HCT116 (cell line): ENCODE measurements at regions not wholly inside any gene's neighbourhood (a gene's known extent, or its start where the extent isn't known, plus 50 kb on each side); places are given as distances from the start of the nearest gene placed in this dataset.

Experiments used
- ATAC-seq: fragments of 200-7000 bp; cut with Tn5 transposase; 2 replicates; pipeline ENCODE4 v1.9.1; 2020; ENCODE audit warnings: mild to moderate bottlenecking, moderate library complexity
- BruUV-seq: library from RNA; stranded (reverse); fragments of 400-500 nt; replicated peaks from 2 replicates; lab custom pipeline; 2021; lab: Mats Ljungman, UMichigan
- CTCF ChIA-PET: fragments of 300-600 bp; sonication (Branson Sonifier 250); formaldehyde crosslinking; loops from one replicate; lab custom pipeline; 2021; ENCODE audit warnings: antibody characterized with exemption; lab: Charles Lee
- POLR2A ChIA-PET: fragments of 300-600, 350-600 bp; sonication (Branson Sonifier 250); formaldehyde crosslinking; loops from one replicate; lab custom pipeline; 2021; ENCODE audit warnings: antibody characterized with exemption; lab: Charles Lee
- RAD21 ChIA-PET, 2 experiments: fragments of 300-600 bp; sonication (Branson Sonifier 250); formaldehyde crosslinking; loops; one replicate each; lab custom pipeline; 2023; ENCODE audit warnings: low total read pairs in 2 of 2; ENCODE audit not compliant: uncharacterized antibody in 2 of 2, unreplicated experiment in 2 of 2, low non-redundant PET in 1 of 2; lab: Charles Lee
- DNase-seq: peaks from one replicate; pipeline ENCODE4 v3.0.0-alpha.2; 2010; ENCODE audit warnings: low read depth, low spot score
- H2AFZ ChIP-seq: fragments of 200-600 bp; shearing (Covaris generic), sonication (generic); 2 replicates; pipeline ENCODE4 v1.6.1; 2017; ENCODE audit warnings: low read depth, mixed run types, mixed read lengths, antibody characterized with exemption, low read length; ENCODE audit not compliant: poor library complexity, severe bottlenecking
- H3K27ac ChIP-seq: 2 replicates; pipeline ENCODE4 v1.5.1; 2012; ENCODE audit warnings: low read depth, low read length
- H3K27me3 ChIP-seq: fragments of 200-600 bp; sonication (generic); 2 replicates; pipeline ENCODE4 v1.6.1; 2016; ENCODE audit warnings: mixed run types, low read length, mixed read lengths; ENCODE audit not compliant: insufficient read depth
- H3K36me3 ChIP-seq, 2 experiments: fragments of 200-500 bp in 1 of 2; fragments of 200-600 bp in 1 of 2; sonication (Bioruptor generic) in 1 of 2; sonication (generic) in 1 of 2; 2 replicates each; pipeline versions ENCODE4 v1.5.1 to v1.6.1; 2014 to 2016; ENCODE audit warnings: low read length in 2 of 2, inconsistent platforms in 1 of 2, mixed read lengths in 1 of 2, mixed run types in 1 of 2; ENCODE audit not compliant: insufficient read depth in 2 of 2, control insufficient read depth in 1 of 2
- H3K4me1 ChIP-seq, 2 experiments: fragments of 200-600 bp in 1 of 2; sonication (generic) in 1 of 2; 2 replicates each; pipeline versions ENCODE4 v1.5.1 to v1.6.1; 2012 to 2017; ENCODE audit warnings: low read length in 2 of 2, inconsistent platforms in 1 of 2, mild to moderate bottlenecking in 1 of 2, mixed read lengths in 1 of 2, mixed run types in 1 of 2, moderate library complexity in 1 of 2; ENCODE audit not compliant: insufficient read depth in 2 of 2, control insufficient read depth in 1 of 2
- H3K4me2 ChIP-seq: fragments of 200-600 bp; sonication (generic); 2 replicates; pipeline ENCODE4 v1.6.1; 2017; ENCODE audit warnings: mixed run types, low read length, mixed read lengths
- H3K4me3 ChIP-seq, 2 experiments: fragments of 200-600 bp in 1 of 2; sonication (generic) in 1 of 2; replicated peaks in 1 of 2; 2 replicates each; pipeline ENCODE4 v1.5.1; 2011 to 2016; ENCODE audit warnings: low read length in 2 of 2, control low read depth in 1 of 2, low read depth in 1 of 2, mild to moderate bottlenecking in 1 of 2, mixed read lengths in 1 of 2, mixed run types in 1 of 2
- H3K79me2 ChIP-seq: fragments of 200-600 bp; sonication (generic); 2 replicates; pipeline ENCODE4 v1.6.1; 2017; ENCODE audit warnings: mild to moderate bottlenecking, mixed run types, low read length, moderate library complexity, mixed read lengths; ENCODE audit not compliant: insufficient read depth
- H3K9ac ChIP-seq: fragments of 200-600 bp; sonication (generic); 2 replicates; pipeline ENCODE4 v1.6.1; 2016; ENCODE audit warnings: low read length, mixed read lengths
- H3K9me2 ChIP-seq: fragments of 200-600 bp; sonication (generic), shearing (Covaris generic); 2 replicates; pipeline ENCODE4 v1.6.1; 2017; ENCODE audit warnings: mixed run types, mild to moderate bottlenecking, moderate library complexity; ENCODE audit not compliant: insufficient read depth
- H3K9me3 ChIP-seq, 2 experiments: fragments of 200-500 bp in 1 of 2; fragments of 200-600 bp in 1 of 2; sonication (Bioruptor generic) in 1 of 2; sonication (generic) in 1 of 2; 2 replicates each; pipeline ENCODE4 v1.6.1; 2014 to 2017; ENCODE audit warnings: low read length in 2 of 2, mixed read lengths in 2 of 2, inconsistent platforms in 1 of 2, low read depth in 1 of 2, mild to moderate bottlenecking in 1 of 2, mixed run types in 1 of 2, moderate library complexity in 1 of 2; ENCODE audit not compliant: control insufficient read depth in 1 of 2, insufficient read depth in 1 of 2
- H4K20me1 ChIP-seq: fragments of 200-600 bp; sonication (generic), shearing (Covaris generic); 2 replicates; pipeline ENCODE4 v1.6.1; 2017; ENCODE audit warnings: mixed run types, mild to moderate bottlenecking, moderate library complexity; ENCODE audit not compliant: insufficient read depth
- CBX3 ChIP-seq: IDR thresholded peaks from 2 replicates; pipeline ENCODE4 v1.6.1; 2012; ENCODE audit warnings: low read depth
- CTCF ChIP-seq, 3 experiments: fragments of 200-600 bp in 1 of 3; sonication (generic) in 1 of 3; IDR thresholded peaks in 2 of 3; conservative IDR thresholded peaks in 1 of 3; 2 replicates each; pipeline ENCODE4 v1.5.1; 2012 to 2017; ENCODE audit warnings: low read depth in 2 of 3, low read length in 2 of 3, antibody characterized with exemption in 1 of 3, borderline replicate concordance in 1 of 3, control low read depth in 1 of 3, mild to moderate bottlenecking in 1 of 3, mixed read lengths in 1 of 3, mixed run types in 1 of 3, moderate library complexity in 1 of 3; ENCODE audit not compliant: insufficient read depth in 1 of 3
- ELF1 ChIP-seq: IDR thresholded peaks from 2 replicates; pipeline ENCODE4 v1.6.1; 2012; ENCODE audit warnings: low read depth, borderline replicate concordance
- EZH2phosphoT487 ChIP-seq: fragments of 200-600 bp; IDR thresholded peaks from 2 replicates; pipeline ENCODE4 v1.6.1; 2018; ENCODE audit warnings: antibody characterized with exemption, borderline replicate concordance
- FOSL1 ChIP-seq: IDR thresholded peaks from 2 replicates; pipeline ENCODE4 v1.6.1; 2012; ENCODE audit warnings: low read depth
- JUND ChIP-seq: IDR thresholded peaks from 2 replicates; pipeline ENCODE4 v1.6.1; 2012
- MAX ChIP-seq: IDR thresholded peaks from 2 replicates; pipeline ENCODE4 v1.6.1; 2012
- POLR2A ChIP-seq: IDR thresholded peaks from 2 replicates; pipeline ENCODE4 v1.7.0; 2011; ENCODE audit warnings: borderline replicate concordance; ENCODE audit not compliant: insufficient read depth, insufficient read length; ENCODE audit errors: extremely low read depth
- RAD21 ChIP-seq: IDR thresholded peaks from 2 replicates; pipeline ENCODE4 v1.6.1; 2012; ENCODE audit warnings: low read depth, mild to moderate bottlenecking
- SIN3A ChIP-seq: IDR thresholded peaks from 2 replicates; pipeline ENCODE4 v1.6.1; 2012; ENCODE audit warnings: low read depth
- SP1 ChIP-seq: IDR thresholded peaks from 2 replicates; pipeline ENCODE4 v1.6.1; 2012; ENCODE audit warnings: low read depth
- SRF ChIP-seq: IDR thresholded peaks from 2 replicates; pipeline ENCODE4 v1.6.1; 2012; ENCODE audit warnings: low read depth
- TCF7L2 ChIP-seq: IDR thresholded peaks from 2 replicates; pipeline ENCODE4 v1.7.0; 2011; ENCODE audit warnings: borderline replicate concordance, inconsistent platforms; ENCODE audit not compliant: insufficient read depth, insufficient read length; ENCODE audit errors: extremely low read depth
- YY1 ChIP-seq: IDR thresholded peaks from 2 replicates; pipeline ENCODE4 v1.6.1; 2011; ENCODE audit warnings: low read length, low read depth, moderate library complexity, mild to moderate bottlenecking; ENCODE audit not compliant: insufficient replicate concordance; ENCODE audit errors: extremely low read depth
- ZBTB33 ChIP-seq: IDR thresholded peaks from 2 replicates; pipeline ENCODE4 v1.6.1; 2011; ENCODE audit warnings: mild to moderate bottlenecking, low read length, moderate library complexity; ENCODE audit not compliant: insufficient replicate concordance; ENCODE audit errors: extremely low read depth
- ZNF274 ChIP-seq: fragments of 200-500 bp; sonication (Bioruptor generic); IDR thresholded peaks from 2 replicates; pipeline ENCODE4 v1.6.1; 2014; ENCODE audit warnings: mild to moderate bottlenecking, low read depth, low read length, inconsistent platforms
- intact Hi-C: fragments of 100-400 bp; cut with micrococcal nuclease; formaldehyde crosslinking; loops from 2 replicates; pipeline ENCODE4 v1.10.0; 2022
- TF ChIP-seq, protein P1 (sequence below): IDR thresholded peaks from 2 replicates; pipeline ENCODE4 v1.6.1; 2012

- no peaks in the 10 kb centered on the region for H3K9me2 ChIP-seq
- RAD21 ChIA-PET = no interaction called here
- no peaks in the 10 kb centered on the region for H3K79me2 ChIP-seq
- H3K27ac ChIP-seq = no peak overlapping the region
- H3K36me3 ChIP-seq = no peaks in the 10 kb centered on the region
- H4K20me1 ChIP-seq = no peaks in the 10 kb centered on the region
- ATAC-seq = no peak
- POLR2A ChIA-PET = no interaction called here
- no peak overlapping the region for H3K9ac ChIP-seq
- CTCF ChIA-PET = no interaction called here
- TF ChIP-seq, protein P1, sequence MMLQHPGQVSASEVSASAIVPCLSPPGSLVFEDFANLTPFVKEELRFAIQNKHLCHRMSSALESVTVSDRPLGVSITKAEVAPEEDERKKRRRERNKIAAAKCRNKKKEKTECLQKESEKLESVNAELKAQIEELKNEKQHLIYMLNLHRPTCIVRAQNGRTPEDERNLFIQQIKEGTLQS = no peak
- no peak for TF ChIP-seq CTCF (IDR thresholded peaks at IDR 0.05 in 2 of 3, conservative IDR thresholded peaks at IDR 0.05 in 1 of 3; ENCODE audit: borderline replicate concordance in 1 of 3, insufficient read depth in 1 of 3, low read depth in 2 of 3, low read length in 2 of 3)
- TF ChIP-seq POLR2A = no peak
- TF ChIP-seq SRF = no peak
- no peak for TF ChIP-seq TCF7L2
- no peak for TF ChIP-seq ZNF274
- intact Hi-C loops = no loop called here
- DNase-seq = no peak
- H3K27me3 ChIP-seq = no peaks in the 10 kb centered on the region
- H3K4me2 ChIP-seq = no peak overlapping the region
- H2AFZ ChIP-seq = no peak overlapping the region
- no TSS peak for BruUV-seq
- H3K4me1 ChIP-seq = no peaks in the 10 kb centered on the region
- H3K9me3 ChIP-seq = peaks cover 0 to 8% of the 10 kb centered on the region in 2 experiments; a peak in 1 of 4 replicates
- H3K4me3 ChIP-seq = no peak overlapping the region
Measured at GRCh38 chr1:118338936-118339335, 153.9 kb upstream of the SPAG17 start.

GRCh38 chr1:118337346-118337745 is 152.3 kb upstream of the SPAG17 start:
- Histone ChIP-seq H2AFZ (no peak overlapping the region), H3K4me2 (no peak overlapping the region), H3K4me1 (no peaks in the 10 kb centered on the region), H3K9me2 (no peaks in the 10 kb centered on the region), H3K27ac (no peak overlapping the region), H3K27me3 (no peaks in the 10 kb centered on the region), H4K20me1 (no peaks in the 10 kb centered on the region), H3K4me3 (no peak overlapping the region), H3K9me3 (peaks cover 0 to 8% of the 10 kb centered on the region in 2 experiments; a peak in 1 of 4 replicates), H3K9ac (no peak overlapping the region), H3K79me2 (no peaks in the 10 kb centered on the region), H3K36me3 (no peaks in the 10 kb centered on the region)
- no peak for ATAC-seq
- CTCF ChIA-PET = no interaction called here
- no TSS peak for BruUV-seq
- RAD21 ChIA-PET = no interaction called here
- intact Hi-C loops = no loop called here
- POLR2A ChIA-PET = no interaction called here
- TF ChIP-seq MAX = no peak
- no peak for TF ChIP-seq EZH2phosphoT487
- TF ChIP-seq SIN3A = no peak
- no peak for TF ChIP-seq SP1
- TF ChIP-seq RAD21 = no peak
- no peak for TF ChIP-seq ELF1
- TF ChIP-seq ZBTB33 = no peak
- no peak for TF ChIP-seq JUND
- TF ChIP-seq CBX3 = no peak
- no peak for TF ChIP-seq FOSL1
- TF ChIP-seq YY1 = no peak
- TF ChIP-seq TCF7L2 = no peak
- DNase-seq = no peak
